Peyer's patch (tissue), 4 donors: ENCODE measurements at regions not wholly inside any gene's neighbourhood (a gene's known extent, or its start where the extent isn't known, plus 50 kb on each side); places are given as distances from the start of the nearest gene placed in this dataset.

Experiments
- POLR2A ChIP-seq, 2 donors: fragments of 450-650 bp; IDR thresholded peaks; one replicate each; pipeline ENCODE4 v1.5.1; 2017; ENCODE audit warnings: antibody characterized with exemption in 2 of 2, mild to moderate bottlenecking in 2 of 2, moderate library complexity in 2 of 2
- TF ChIP-seq, protein P1 (sequence below), 6 experiments: fragments of 450-650 bp in 4 of 6; fragments of 200-600 bp in 2 of 6; sonication (generic) in 1 of 6; IDR thresholded peaks; one replicate each; pipeline ENCODE4 v1.5.1; 2017 to 2019; ENCODE audit warnings: antibody characterized with exemption in 6 of 6, mild to moderate bottlenecking in 3 of 6, moderate library complexity in 1 of 6

GRCh38 chr4:145351162-145351561, 130.5 kb upstream of the SMAD1 start:
- TF ChIP-seq, protein P1, sequence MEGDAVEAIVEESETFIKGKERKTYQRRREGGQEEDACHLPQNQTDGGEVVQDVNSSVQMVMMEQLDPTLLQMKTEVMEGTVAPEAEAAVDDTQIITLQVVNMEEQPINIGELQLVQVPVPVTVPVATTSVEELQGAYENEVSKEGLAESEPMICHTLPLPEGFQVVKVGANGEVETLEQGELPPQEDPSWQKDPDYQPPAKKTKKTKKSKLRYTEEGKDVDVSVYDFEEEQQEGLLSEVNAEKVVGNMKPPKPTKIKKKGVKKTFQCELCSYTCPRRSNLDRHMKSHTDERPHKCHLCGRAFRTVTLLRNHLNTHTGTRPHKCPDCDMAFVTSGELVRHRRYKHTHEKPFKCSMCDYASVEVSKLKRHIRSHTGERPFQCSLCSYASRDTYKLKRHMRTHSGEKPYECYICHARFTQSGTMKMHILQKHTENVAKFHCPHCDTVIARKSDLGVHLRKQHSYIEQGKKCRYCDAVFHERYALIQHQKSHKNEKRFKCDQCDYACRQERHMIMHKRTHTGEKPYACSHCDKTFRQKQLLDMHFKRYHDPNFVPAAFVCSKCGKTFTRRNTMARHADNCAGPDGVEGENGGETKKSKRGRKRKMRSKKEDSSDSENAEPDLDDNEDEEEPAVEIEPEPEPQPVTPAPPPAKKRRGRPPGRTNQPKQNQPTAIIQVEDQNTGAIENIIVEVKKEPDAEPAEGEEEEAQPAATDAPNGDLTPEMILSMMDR (IDR thresholded peaks at IDR 0.05): no peak
- TF ChIP-seq POLR2A (IDR thresholded peaks at IDR 0.05): no peak
